ENCODE measurements at regions not wholly inside any gene's neighbourhood (a gene's known extent, or its start where the extent isn't known, plus 50 kb on each side); places are given as distances from the start of the nearest gene placed in this dataset.
"Not testable (repeated sequence)": the region's sequence is repeated elsewhere in the genome, so short reads cannot be mapped to it uniquely, and the experiment has no call there.

DNA sequence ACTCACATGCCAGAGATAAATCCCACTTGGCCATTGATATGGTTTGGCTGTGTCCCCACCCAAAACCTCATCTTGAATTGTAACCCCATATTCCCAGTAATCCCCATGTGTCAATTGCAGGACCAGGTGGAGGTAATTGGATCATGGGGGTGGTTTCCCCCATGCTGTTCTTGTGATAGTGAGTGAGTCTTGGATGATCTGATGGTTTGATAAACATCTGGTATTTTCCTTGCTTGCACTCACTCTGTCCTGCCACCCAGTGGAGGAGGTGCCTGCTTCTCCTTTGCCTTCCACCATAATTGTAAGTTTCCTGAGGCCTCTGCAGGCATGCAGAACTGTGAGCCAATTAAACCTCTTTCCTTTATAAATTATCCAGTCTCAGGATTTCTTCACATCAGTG is 50.4 kb upstream of the B3GAT2 start:
- DNase-seq (ENCODE audit: low spot score), result not testable (repeated sequence)

DNA sequence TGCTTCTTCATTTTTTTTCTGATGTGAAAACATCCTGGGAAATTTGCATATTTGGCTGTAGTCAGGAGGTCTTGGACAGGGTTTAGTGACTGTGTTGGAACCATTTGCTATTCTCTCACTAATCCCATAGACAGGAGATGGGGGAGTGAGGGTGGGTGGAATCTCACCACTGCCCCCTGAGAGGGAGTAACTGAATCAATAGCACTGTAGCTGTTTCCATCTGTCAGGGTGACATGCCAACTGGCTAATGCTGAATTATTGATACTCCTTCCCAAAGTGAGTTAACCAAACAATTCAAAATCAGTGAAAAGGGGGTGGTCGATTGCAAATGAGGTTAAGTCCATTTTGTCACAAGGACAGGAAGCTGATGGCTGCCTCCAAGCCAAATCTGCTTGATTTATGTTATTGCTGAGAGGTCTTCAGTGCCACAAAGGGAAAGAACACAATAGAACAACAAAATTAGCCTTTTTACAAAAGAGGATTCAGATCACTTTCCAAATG is 55.1 kb upstream of the B3GAT2 start:
- DNase-seq (ENCODE audit: low spot score), result no peak

GRCh38 chr6:71012866-71013469 is 56.1 kb upstream of the B3GAT2 start:
- peak; percentile 42 for DNase-seq (ENCODE audit: low spot score)

- no peak for DNase-seq (ENCODE audit: low spot score)
These were observed 58.5 kb upstream of the B3GAT2 start for GRCh38 chr6:71015392-71015791.

- no peak for DNase-seq (ENCODE audit: low spot score)
These were observed 71.5 kb upstream of the B3GAT2 start for GRCh38 chr6:71028236-71028876.

DNA sequence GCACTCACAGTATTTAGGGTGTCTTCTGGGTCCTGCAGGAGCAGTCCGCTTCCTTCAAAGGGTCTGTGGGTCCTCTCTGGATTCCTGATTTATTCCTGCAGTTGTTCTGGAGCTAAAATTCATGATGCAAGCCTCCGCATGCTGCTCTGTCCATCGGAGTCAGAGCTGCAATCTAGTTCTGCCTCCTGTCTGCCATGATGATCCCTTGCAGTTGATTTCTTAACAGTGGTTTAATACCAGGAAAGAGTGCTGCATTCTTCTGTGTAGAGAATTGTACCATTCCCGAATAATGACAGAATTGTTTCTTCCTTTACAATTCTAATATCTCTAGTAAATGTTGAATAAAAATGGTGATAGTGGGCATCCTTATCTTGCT is 72.0 kb upstream of the B3GAT2 start:
- DNase-seq (ENCODE audit: low spot score), result no peak

- no peak for DNase-seq (ENCODE audit: low spot score)
These were observed 72.7 kb upstream of the B3GAT2 start for GRCh38 chr6:71029555-71029954.

GRCh38 chr6:71031912-71032311 is 75.1 kb upstream of the B3GAT2 start:
- peak; percentile 20 for DNase-seq (ENCODE audit: low spot score)

GRCh38 chr6:71033171-71033570 is 76.3 kb upstream of the B3GAT2 start:
- no peak for DNase-seq (ENCODE audit: low spot score)

DNA sequence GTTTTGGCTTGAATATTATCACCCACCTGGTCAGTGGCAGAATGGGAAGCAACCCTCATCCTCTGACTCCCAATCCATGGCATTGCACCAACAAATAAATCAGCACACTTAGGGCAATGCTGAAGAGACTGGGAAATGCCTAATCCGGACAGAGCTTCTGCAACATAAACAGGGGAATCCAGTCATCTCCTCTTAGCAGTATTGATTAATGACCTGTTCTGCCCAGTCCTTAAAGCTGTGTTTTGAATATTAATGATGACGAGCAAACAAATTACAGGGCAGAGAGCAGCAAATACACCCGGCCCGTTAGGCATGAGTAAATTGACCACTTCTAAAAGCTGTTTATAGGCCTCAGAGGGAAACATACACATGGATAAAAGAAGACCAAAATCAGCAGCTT is 77.0 kb upstream of the B3GAT2 start:
- no peak for DNase-seq (ENCODE audit: low spot score)

- DNase-seq (ENCODE audit: low spot score), result peak; percentile 29
These were observed 77.9 kb upstream of the B3GAT2 start for GRCh38 chr6:71034563-71035345.

DNA sequence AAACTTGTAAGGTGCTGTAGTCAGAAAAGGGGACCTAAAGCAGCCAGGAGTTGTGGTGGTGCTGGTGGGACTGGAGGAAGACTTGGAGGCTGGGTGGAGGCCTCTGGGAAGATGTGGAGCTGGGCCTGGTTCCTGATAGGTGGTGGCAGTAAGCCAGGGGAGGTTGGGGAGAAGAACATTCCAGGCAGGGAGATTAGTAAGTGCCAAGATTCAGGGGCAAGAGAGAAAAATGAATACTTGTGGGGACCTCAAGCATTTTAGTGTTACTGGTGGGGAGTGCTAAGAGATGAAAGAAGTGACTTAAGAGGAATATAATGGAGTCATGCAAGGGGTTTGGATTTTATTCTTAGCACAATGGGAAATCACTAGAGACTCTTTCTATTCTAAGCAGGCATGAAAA is 79.0 kb upstream of the B3GAT2 start:
- DNase-seq (ENCODE audit: low spot score), result no peak

DNA sequence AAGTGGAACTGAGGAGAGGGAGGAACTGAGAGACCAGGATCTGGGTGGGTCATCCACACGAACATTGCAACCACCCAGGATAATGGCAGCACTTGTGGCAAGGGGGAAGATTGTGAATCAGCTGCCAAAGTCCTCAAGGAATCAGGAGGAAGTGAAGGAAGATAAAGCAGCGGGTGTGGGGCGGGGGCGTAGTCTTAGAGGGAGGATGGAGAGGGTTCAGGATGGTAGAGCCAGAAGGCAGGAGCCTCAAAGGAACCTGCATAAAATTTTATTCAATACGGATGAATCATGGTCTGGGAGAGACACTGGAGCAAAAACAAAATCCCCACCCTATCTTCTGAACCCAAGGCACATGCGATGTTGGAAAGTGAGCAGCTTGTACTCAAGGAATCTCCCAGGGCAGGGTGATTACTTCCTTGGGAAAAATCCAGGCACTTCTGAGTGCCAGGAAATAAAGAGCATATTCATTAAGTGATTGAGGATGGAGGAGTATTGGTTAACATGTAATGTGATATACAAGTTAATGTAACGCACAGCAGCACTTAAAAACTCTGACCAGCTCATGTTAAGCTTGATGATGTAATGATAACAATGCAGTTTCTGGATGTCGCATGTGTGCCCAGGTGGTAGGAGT is 82.0 kb upstream of the B3GAT2 start:
- DNase-seq (ENCODE audit: low spot score), result no peak

DNA sequence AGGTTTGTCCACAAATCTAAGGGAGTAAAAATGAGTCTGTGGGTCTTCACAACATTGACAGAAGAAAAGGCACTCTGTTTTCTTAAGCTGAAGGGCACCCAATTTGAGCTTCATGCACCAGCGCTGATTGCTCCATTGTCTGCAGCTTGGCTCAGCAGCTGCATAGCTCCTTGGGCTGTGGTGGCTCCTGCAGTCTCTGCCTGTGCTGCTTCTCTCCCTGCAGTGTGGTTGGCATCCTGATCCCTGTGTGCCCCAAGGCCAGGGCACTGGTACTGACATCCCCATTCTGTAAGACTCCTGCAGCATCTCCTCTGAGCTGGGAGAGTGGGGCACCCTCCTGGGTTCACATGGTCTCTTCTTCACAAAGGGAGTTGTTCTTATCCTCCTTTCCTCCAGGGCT is 83.2 kb upstream of the B3GAT2 start:
- no peak for DNase-seq (ENCODE audit: low spot score)

DNA sequence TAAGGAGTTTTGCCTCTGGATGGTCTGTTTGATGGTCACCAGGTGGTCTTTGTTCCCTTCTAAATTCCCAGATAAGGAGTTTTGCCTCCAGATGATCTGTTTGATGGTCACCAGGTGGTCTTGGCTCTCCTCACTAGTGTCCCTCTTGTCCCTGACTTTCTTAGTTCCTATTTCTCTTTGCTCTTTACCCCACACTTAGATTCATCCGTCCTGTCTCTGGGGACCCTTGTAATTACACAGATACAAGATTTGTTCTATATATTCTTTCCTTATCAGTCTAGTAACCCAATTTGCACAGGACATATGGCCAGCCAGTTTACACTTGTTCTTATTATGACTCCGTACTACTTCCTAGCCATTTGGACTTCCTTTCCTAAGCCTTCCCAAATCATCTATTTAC is 84.0 kb upstream of the B3GAT2 start:
- no peak for DNase-seq (ENCODE audit: low spot score)

DNA sequence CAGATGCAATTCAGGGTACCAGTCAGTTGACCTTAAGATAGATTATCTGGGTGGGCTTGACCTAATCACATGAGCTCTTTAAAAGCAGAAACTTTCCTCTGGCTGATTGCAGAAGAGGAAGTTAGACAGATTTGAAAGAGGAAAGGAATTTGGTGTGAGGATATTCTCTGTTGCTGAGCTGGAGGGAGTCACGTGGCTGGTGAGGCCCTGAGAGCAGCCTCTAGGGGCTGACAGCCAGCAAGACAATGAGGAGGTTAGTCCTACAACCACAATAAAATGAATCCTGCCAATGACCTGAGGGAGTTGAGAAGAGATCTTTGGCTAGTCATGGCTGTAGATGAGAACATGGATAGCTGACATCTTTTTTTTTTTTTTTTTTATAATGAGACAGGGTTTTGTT is 87.0 kb upstream of the B3GAT2 start:
- DNase-seq (ENCODE audit: low spot score), result no peak

GRCh38 chr6:71044753-71045152 is 87.9 kb upstream of the B3GAT2 start:
- no peak for DNase-seq (ENCODE audit: low spot score)

GRCh38 chr6:71045296-71045695 is 88.4 kb upstream of the B3GAT2 start:
- DNase-seq (ENCODE audit: low spot score), result no peak

DNA sequence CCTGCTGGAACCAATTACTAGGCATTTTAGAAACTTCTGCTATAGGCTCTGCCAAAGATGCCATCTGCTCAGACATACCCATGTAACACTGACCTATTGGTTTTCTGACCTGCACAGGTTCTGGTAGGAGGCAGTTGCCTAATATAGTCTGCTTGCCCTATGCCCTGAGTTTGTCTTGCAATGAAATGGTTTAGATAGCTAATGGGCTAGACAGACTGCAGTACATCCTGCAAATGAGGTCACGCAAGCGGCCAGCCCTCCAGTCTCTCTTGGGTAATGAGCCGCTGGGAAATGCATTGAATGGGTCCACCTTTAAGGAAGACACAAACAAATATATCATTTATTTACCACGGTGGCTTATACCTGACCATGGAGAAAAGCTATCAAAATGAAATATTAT is 90.6 kb upstream of the B3GAT2 start:
- peak; percentile 26 for DNase-seq (ENCODE audit: low spot score)

- DNase-seq (ENCODE audit: low spot score), result no peak
These were observed 91.7 kb upstream of the B3GAT2 start for GRCh38 chr6:71048320-71049164.

GRCh38 chr6:71049198-71049770 is 92.4 kb upstream of the B3GAT2 start:
- DNase-seq (ENCODE audit: low spot score), result no peak

GRCh38 chr6:71053475-71053874 is 96.6 kb upstream of the B3GAT2 start:
- DNase-seq (ENCODE audit: low spot score), result no peak
